Left lung (tissue), 4 donors: ENCODE measurements at regions not wholly inside any gene's neighbourhood (a gene's known extent, or its start where the extent isn't known, plus 50 kb on each side); places are given as distances from the start of the nearest gene placed in this dataset.

Experiments
- ATAC-seq: fragments of 200-7000 bp; cut with Tn5 transposase; one replicate; pipeline ENCODE4 v1.9.1; 2020; ENCODE audit warnings: moderate library complexity
- DNase-seq, 4 donors: peaks; one replicate each; pipeline ENCODE4 v3.0.0-alpha.2; 2013 to 2020
- H3K27ac ChIP-seq, 2 donors: fragments of 200-600 bp; sonication (generic) in 1 of 2; one replicate each; pipeline versions ENCODE4 v1.5.0 to v1.8.0; 2020 to 2021
- H3K27me3 ChIP-seq, 2 donors: fragments of 200-600 bp; sonication (generic) in 1 of 2; one replicate each; pipeline versions ENCODE4 v1.5.0 to v1.8.0; 2020 to 2021
- H3K36me3 ChIP-seq, 2 donors: fragments of 200-600 bp; sonication (generic) in 1 of 2; one replicate each; pipeline versions ENCODE4 v1.5.0 to v1.8.0; 2020 to 2021
- H3K4me1 ChIP-seq, 2 donors: fragments of 200-600 bp; one replicate each; pipeline ENCODE4 v1.8.0; 2021
- H3K4me3 ChIP-seq, 2 donors: fragments of 200-600 bp; sonication (generic) in 1 of 2; one replicate each; pipeline versions ENCODE4 v1.5.0 to v1.8.0; 2020 to 2021; ENCODE audit warnings: mild to moderate bottlenecking in 1 of 2
- H3K9me3 ChIP-seq, 2 donors: fragments of 200-600 bp; sonication (generic) in 1 of 2; one replicate each; pipeline versions ENCODE4 v1.5.0 to v1.8.0; 2020 to 2021
- CTCF ChIP-seq, 2 donors: fragments of 200-600 bp; sonication (generic) in 1 of 2; IDR thresholded peaks; one replicate each; pipeline versions ENCODE4 v1.5.0 to v1.8.0; 2021; ENCODE audit warnings: antibody characterized with exemption in 2 of 2
- intact Hi-C, 2 donors: fragments of 100-400 bp; cut with DNase I; formaldehyde crosslinking; loops; one replicate each; pipeline versions ENCODE4 v1.11.2 to v1.14.2; 2022
- donor health status: DM: no; HTN: yes; CAD: no.
- donor health status: DM: no; HTN: no; CAD: no.

- H3K36me3 ChIP-seq: no peaks in the 10 kb centered on the region
- intact Hi-C loops: no loop called here
- H3K4me1 ChIP-seq: no peaks in the 10 kb centered on the region
- H3K27me3 ChIP-seq: peaks cover 0 to 10% of the 10 kb centered on the region in 2 donors
- DNase-seq (no peak), ATAC-seq (no peak)
- no peak overlapping the region for H3K4me3 ChIP-seq
- no peak overlapping the region for H3K27ac ChIP-seq
- no peak for TF ChIP-seq CTCF (IDR thresholded peaks at IDR 0.05)
- no peaks in the 10 kb centered on the region for H3K9me3 ChIP-seq
These were observed 103.2 kb upstream of the VRK1 start for GRCh38 chr14:96693987-96694386.

- Histone ChIP-seq H3K27me3 (peaks cover 0 to 18% of the 10 kb centered on the region in 2 donors), H3K27ac (no peak overlapping the region), H3K9me3 (no peaks in the 10 kb centered on the region), H3K4me3 (no peak overlapping the region), H3K36me3 (no peaks in the 10 kb centered on the region), H3K4me1 (no peaks in the 10 kb centered on the region)
- intact Hi-C loops: no loop called here
- ATAC-seq: no peak
- no peak for DNase-seq
- TF ChIP-seq CTCF (IDR thresholded peaks at IDR 0.05): no peak
These were observed 98.1 kb upstream of the VRK1 start for GRCh38 chr14:96698960-96699539.

GRCh38 chr14:96699666-96700065, 97.5 kb upstream of the VRK1 start:
- H3K9me3 ChIP-seq: no peaks in the 10 kb centered on the region
- DNase-seq: no peak
- peaks cover 0 to 24% of the 10 kb centered on the region in 2 donors for H3K27me3 ChIP-seq
- ATAC-seq: no peak
- no peak overlapping the region for H3K27ac ChIP-seq
- H3K36me3 ChIP-seq: no peaks in the 10 kb centered on the region
- no peak overlapping the region for H3K4me3 ChIP-seq
- H3K4me1 ChIP-seq: no peaks in the 10 kb centered on the region
- intact Hi-C loops: no loop called here
- no peak for TF ChIP-seq CTCF (IDR thresholded peaks at IDR 0.05)

- H3K4me3 ChIP-seq: no peak overlapping the region
- peaks cover 0 to 40% of the 10 kb centered on the region in 2 donors for H3K27me3 ChIP-seq
- ATAC-seq (no peak), DNase-seq (no peak)
- no peak overlapping the region for H3K27ac ChIP-seq
- no peaks in the 10 kb centered on the region for H3K4me1 ChIP-seq
- no peak for TF ChIP-seq CTCF (IDR thresholded peaks at IDR 0.05)
- intact Hi-C loops: no loop called here
- no peaks in the 10 kb centered on the region for H3K9me3 ChIP-seq
- no peaks in the 10 kb centered on the region for H3K36me3 ChIP-seq
These were observed 94.4 kb upstream of the VRK1 start for GRCh38 chr14:96702831-96703230.

- DNase-seq (no peak), ATAC-seq (no peak)
- no peak overlapping the region for H3K27ac ChIP-seq
- intact Hi-C loops: no loop called here
- H3K4me1 ChIP-seq: no peaks in the 10 kb centered on the region
- no peaks in the 10 kb centered on the region for H3K36me3 ChIP-seq
- no peak overlapping the region for H3K4me3 ChIP-seq
- no peak for TF ChIP-seq CTCF (IDR thresholded peaks at IDR 0.05)
- H3K9me3 ChIP-seq: no peaks in the 10 kb centered on the region
- H3K27me3 ChIP-seq: peaks cover 0 to 29% of the 10 kb centered on the region in 2 donors
These were observed 91.6 kb upstream of the VRK1 start for GRCh38 chr14:96705422-96706092.
